Neutrophil (primary cell): ENCODE measurements at regions not wholly inside any gene's neighbourhood (a gene's known extent, or its start where the extent isn't known, plus 50 kb on each side); places are given as distances from the start of the nearest gene placed in this dataset.
"Not testable (repeated sequence)": the region's sequence is repeated elsewhere in the genome, so short reads cannot be mapped to it uniquely, and the experiment has no call there.

ENCODE experiments used
- H3K27ac ChIP-seq: fragments of 200-600 bp; sonication (generic); 2 replicates; pipeline ENCODE4 v1.5.1; 2016; ENCODE audit warnings: mild to moderate bottlenecking, moderate library complexity
- H3K27me3 ChIP-seq: fragments of 200-600 bp; sonication (generic); 2 replicates; pipeline ENCODE4 v1.6.0; 2016; ENCODE audit warnings: mild to moderate bottlenecking
- H3K36me3 ChIP-seq: fragments of 200-600 bp; sonication (generic); 2 replicates; pipeline ENCODE4 v1.5.1; 2017
- H3K4me1 ChIP-seq, 2 experiments: fragments of 200-600 bp in 1 of 2; sonication (generic) in 1 of 2; 1 replicate in 1 of 2; 2 replicates in 1 of 2; pipeline versions ENCODE4 v1.5.1 to v1.6.1; 2013 to 2016; ENCODE audit warnings: low read depth in 1 of 2, low read length in 1 of 2, mild to moderate bottlenecking in 1 of 2, moderate library complexity in 1 of 2; ENCODE audit not compliant: control insufficient read depth in 1 of 2, insufficient read depth in 1 of 2
- H3K4me3 ChIP-seq, 2 experiments: fragments of 200-600 bp in 1 of 2; sonication (generic) in 1 of 2; 1 replicate in 1 of 2; 2 replicates in 1 of 2; pipeline ENCODE4 v1.5.1; 2013 to 2016; ENCODE audit warnings: low read depth in 1 of 2, low read length in 1 of 2, mild to moderate bottlenecking in 1 of 2, moderate library complexity in 1 of 2
- H3K9me3 ChIP-seq: fragments of 200-600 bp; sonication (generic); 2 replicates; pipeline ENCODE4 v1.5.1; 2016
- CTCF ChIP-seq: fragments of 200-600 bp; sonication (generic); IDR thresholded peaks from 2 replicates; pipeline ENCODE4 v1.5.1; 2016; ENCODE audit warnings: antibody characterized with exemption

DNA sequence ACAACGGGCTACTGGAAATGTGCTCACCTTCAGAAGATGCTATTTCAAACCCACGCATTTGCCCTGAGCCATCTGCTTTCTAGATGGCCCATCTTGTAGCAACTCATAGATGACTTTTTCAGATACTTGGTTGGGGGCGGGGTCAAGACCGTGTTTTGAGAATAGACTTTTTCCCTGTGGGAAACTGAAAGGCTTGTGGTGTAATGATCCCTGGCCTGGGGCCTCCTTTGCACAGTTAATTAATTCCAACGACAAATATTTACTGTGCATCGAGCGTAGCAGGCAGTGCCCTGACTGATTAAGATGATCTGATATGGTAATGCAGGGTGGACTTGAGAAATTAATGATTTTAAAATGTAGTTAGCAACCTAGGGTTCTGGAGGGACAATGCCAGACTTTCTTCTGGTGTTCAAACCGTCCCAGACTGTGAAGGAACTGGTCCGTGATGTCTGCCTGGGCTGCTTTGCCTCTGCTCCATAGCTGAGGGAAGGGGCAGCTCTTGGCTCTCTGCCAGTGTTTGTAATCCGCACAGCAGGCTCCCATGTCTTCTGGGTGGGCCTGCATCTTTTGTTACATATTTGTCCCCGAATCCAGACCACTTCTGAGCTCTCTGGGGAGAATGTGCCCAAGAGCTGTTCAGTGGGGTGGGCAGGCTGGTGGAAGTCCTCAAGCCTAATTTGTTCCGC, 84.8 kb downstream of the ADAMTS15 start:
- no peaks in the 10 kb centered on the region for H3K27me3 ChIP-seq
- no peaks in the 10 kb centered on the region for H3K9me3 ChIP-seq
- H3K27ac ChIP-seq: no peak overlapping the region
- H3K4me1 ChIP-seq: no peaks in the 10 kb centered on the region
- H3K4me3 ChIP-seq: no peak overlapping the region
- H3K36me3 ChIP-seq: no peaks in the 10 kb centered on the region
- no peak for TF ChIP-seq CTCF

DNA sequence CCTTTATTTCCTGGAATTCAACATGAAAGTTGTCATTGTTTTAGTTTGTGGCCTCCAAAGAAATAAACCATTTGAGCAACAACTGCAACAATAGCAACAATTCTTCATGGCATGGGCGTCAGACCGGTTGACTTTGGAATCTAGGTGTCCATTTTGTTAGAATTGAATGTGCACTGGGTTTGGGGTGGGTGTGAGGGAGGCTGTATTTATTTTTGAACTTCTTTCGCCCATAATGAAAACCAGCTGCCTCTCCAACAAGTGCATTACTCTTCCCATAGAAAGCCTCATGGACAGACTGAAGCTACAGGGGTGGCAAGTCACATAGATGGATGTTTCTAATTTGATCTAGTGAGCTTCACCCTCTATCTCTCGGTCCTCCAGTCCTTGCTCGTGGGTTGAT, 85.4 kb downstream of the ADAMTS15 start:
- H3K4me3 ChIP-seq: no peak overlapping the region
- no peaks in the 10 kb centered on the region for H3K4me1 ChIP-seq
- TF ChIP-seq CTCF: no peak
- H3K27ac ChIP-seq: no peak overlapping the region
- H3K27me3 ChIP-seq: no peaks in the 10 kb centered on the region
- H3K36me3 ChIP-seq: no peaks in the 10 kb centered on the region
- no peaks in the 10 kb centered on the region for H3K9me3 ChIP-seq

GRCh38 chr11:130534551-130534950, 86.1 kb downstream of the ADAMTS15 start:
- no peaks in the 10 kb centered on the region for H3K9me3 ChIP-seq
- H3K27ac ChIP-seq: no peak overlapping the region
- no peak overlapping the region for H3K4me3 ChIP-seq
- no peak for TF ChIP-seq CTCF
- no peaks in the 10 kb centered on the region for H3K36me3 ChIP-seq
- H3K27me3 ChIP-seq: no peaks in the 10 kb centered on the region
- no peaks in the 10 kb centered on the region for H3K4me1 ChIP-seq

- Histone ChIP-seq H3K27ac (no peak overlapping the region), H3K36me3 (no peaks in the 10 kb centered on the region), H3K9me3 (no peaks in the 10 kb centered on the region), H3K27me3 (no peaks in the 10 kb centered on the region), H3K4me1 (no peaks in the 10 kb centered on the region), H3K4me3 (no peak overlapping the region)
- TF ChIP-seq CTCF: no peak
Measured at GRCh38 chr11:130535520-130535919, 87.1 kb downstream of the ADAMTS15 start.

DNA sequence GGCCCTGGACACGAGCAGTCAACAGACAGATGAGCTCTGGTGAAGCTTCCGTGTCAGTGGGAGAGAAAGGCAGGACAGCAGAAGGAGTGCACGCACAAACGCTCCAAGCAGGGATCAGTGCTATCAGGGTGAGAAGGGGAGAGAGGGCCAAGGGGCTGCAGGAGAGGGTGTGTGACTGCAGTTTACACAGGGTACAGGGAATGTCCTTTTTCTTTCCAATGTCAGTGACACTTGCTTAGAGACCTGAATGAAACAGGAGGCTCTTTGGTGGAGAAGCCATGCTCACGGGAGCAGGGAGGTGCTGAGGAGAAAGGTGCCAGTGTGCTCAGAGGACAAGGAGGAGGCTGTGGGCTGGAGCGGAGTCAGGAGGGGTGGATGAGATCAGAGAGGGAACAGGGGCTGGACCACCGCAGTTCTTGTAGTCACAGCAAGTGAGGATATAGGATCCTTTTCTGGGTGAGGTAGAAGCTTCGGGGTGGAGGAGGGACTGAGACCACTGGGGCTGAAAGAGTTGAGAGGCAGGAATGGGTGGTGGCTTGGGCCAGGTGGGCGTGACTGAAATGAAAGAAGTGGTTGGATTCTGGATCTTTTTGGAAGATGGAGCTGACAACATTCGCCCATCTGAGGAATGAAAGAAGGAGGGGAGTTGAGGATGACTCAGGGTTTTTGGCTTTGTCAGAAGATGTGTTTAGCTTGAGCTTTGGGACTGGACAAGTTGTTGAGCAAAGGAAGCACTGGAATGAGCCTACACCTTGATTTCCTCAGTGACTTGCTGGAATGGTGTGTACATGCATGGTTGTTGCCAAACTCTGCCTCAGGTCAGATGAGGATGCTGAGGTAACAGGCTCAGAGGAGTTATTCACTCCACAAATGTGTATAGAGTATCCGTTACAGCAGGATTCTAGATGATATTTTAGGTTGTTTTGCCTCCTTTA, 87.9 kb downstream of the ADAMTS15 start:
- Histone ChIP-seq H3K9me3 (no peaks in the 10 kb centered on the region), H3K36me3 (no peaks in the 10 kb centered on the region), H3K27me3 (no peaks in the 10 kb centered on the region), H3K27ac (no peak overlapping the region), H3K4me3 (no peak overlapping the region), H3K4me1 (no peaks in the 10 kb centered on the region)
- TF ChIP-seq CTCF: no peak

GRCh38 chr11:130539680-130540079, 91.2 kb downstream of the ADAMTS15 start:
- not testable (repeated sequence) for H3K4me3 ChIP-seq

More at GRCh38 chr11:130539680-130540079, 91.2 kb downstream of the ADAMTS15 start:
- not testable (repeated sequence) for H3K36me3 ChIP-seq, H3K27me3 ChIP-seq, H3K9me3 ChIP-seq, H3K4me1 ChIP-seq, H3K27ac ChIP-seq
